Middle frontal gyrus (tissue), 1 donor: ENCODE measurements at regions not wholly inside any gene's neighbourhood (a gene's known extent, or its start where the extent isn't known, plus 50 kb on each side); places are given as distances from the start of the nearest gene placed in this dataset.
"Not testable (repeated sequence)": the region's sequence is repeated elsewhere in the genome, so short reads cannot be mapped to it uniquely, and the experiment has no call there.

Experiments
- DNase-seq: peaks from one replicate; pipeline ENCODE4 v3.0.0-alpha.2; 2015; ENCODE audit warnings: low spot score; ENCODE audit errors: extremely low spot score

DNA sequence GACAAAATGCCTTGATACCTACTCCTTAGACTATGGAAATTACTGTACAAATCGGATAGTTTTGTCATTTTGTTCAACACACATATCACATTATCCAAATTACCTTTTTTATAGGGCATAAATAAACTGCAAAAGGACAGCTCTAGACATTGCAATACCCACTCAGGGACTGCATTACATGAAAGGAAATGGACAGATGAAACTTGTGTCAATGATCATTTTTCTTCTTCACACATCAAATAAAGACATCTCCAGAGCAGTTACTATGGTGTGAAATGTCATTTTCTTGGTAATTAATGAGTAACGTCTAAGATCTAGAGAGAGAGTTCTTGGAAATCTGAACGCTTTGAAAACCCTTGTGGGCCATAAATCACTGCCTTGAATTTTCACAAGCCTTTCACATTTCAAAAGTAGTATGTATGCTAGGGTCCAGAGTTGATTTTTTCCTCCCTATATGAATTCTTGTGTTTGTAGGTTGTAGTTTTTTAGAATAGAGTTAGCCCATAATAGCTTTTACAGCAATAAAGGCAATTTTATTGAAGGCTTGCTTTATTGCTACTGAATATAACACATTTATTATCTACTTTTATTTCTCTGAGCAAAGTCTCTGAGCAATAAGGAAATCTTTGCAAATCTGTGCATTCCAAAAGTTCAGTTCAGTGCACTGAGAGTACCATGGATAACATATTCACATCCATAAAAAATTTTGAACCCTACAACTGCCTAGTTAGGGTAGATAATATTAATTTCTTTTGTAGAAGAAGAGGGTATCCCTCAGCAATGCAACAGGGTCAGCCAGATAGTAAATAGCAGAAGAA lies 358.0 kb upstream of the PCSK5 start:
- no peak for DNase-seq

- DNase-seq, result no peak
These were observed 350.9 kb upstream of the PCSK5 start for GRCh38 chr9:75539523-75539922.

DNA sequence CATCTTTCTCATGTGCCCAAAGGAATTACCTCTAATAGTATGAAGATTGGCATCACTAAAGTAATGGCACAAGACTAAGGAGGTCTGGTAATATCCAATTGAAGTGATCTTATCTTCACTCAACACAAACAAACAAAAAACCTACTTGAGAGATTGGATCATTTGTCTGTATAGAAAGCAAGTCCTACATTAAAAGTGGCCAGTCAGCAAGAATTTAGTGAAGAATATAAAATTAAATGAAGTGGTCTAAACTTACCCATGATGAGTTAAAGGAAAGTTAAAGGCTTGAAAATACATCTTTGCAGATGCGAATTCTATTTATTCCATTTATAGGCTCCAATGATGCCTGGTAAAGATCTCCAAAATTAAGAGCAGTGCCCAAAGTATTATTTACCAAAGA lies 350.3 kb upstream of the PCSK5 start:
- DNase-seq, result no peak

DNA sequence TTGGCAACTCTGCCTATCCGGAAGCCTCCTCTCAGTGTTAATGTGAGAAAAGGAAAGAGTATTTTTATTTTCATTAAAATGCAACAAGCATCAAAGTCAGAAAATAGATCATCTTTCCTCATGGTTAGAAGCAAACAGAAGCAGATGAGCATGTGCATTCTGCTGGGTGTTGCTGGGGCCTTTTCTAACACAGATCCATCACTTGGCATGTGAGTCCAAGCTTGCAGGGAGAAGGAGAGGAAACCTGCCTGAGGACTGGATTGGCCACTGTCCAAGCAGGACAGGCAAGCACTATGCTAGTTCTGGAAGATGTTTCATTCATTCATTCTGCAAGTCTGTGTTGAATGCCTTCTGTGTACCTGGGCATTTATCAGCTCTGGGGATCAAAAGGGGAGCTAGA lies 348.7 kb upstream of the PCSK5 start:
- no peak for DNase-seq

- no peak for DNase-seq
These were observed 345.7 kb upstream of the PCSK5 start for GRCh38 chr9:75544815-75545214.

DNA sequence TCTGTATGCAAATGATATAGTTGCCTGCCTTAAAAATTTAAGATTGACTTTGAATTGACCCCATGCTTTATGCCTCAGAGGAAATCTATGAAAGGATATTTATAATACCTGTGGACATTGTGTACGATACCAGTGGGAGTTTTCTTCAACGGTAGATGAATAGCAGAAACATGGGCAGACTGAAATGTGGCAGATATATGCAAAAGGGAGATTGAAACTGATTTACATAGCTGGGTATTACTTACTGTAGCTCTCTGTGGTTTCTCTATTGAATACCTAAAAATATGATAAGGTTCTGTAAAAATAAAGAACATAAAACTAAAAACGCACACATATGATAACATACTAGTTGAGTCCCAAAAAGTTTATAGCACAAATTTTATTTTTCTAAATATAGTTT lies 345.2 kb upstream of the PCSK5 start:
- DNase-seq, result no peak

- no peak for DNase-seq
These were observed 341.6 kb upstream of the PCSK5 start for GRCh38 chr9:75548871-75549270.

GRCh38 chr9:75551861-75552260 lies 338.6 kb upstream of the PCSK5 start:
- DNase-seq, result no peak

DNA sequence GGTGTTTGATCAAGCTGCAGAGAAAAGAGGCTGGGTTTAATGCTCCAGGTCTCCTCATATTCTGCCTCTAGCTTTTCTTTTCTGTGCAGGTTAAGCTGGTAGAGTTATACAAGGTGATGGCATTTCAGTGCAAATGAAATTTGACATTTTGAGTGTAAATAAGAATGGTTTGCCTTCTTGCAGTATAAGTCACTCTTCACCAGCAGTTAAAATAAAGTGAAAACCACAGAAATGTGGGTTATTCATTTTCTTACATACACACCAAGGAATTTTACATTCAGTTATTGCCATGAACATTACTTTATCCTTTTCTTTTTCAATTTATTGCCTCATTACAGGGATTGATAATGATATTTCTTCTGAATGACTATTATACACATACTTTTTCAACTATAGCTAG lies 337.5 kb upstream of the PCSK5 start:
- DNase-seq, result no peak

GRCh38 chr9:75566813-75567212 lies 323.7 kb upstream of the PCSK5 start:
- not testable (repeated sequence) for DNase-seq

GRCh38 chr9:75570538-75570937 lies 319.9 kb upstream of the PCSK5 start:
- DNase-seq, result no peak

DNA sequence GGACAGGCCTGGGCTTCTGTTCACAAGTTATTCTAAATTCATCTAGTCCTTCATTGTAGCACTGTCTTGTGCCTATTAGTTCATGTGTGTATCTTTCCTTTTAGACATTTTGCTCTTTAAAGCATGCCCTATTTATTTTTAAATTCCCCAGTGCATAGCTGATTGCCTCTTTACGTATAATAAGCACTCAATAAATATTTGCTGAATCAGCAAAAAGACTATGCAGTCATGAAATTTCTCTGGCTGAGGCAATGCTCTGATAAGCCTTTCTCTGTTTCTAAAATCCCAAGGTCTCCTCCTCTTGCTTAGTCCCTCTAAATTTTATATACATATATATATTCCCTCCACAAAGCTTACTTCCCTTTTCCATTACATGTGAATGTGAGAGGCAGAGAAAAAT lies 315.9 kb upstream of the PCSK5 start:
- DNase-seq, result no peak

GRCh38 chr9:75582870-75583269 lies 307.6 kb upstream of the PCSK5 start:
- no peak for DNase-seq

GRCh38 chr9:75588808-75589207 lies 301.7 kb upstream of the PCSK5 start:
- no peak for DNase-seq

- DNase-seq, result no peak
These were observed 301.0 kb upstream of the PCSK5 start for GRCh38 chr9:75589497-75589896.

GRCh38 chr9:75591972-75592371 lies 298.5 kb upstream of the PCSK5 start:
- no peak for DNase-seq

DNA sequence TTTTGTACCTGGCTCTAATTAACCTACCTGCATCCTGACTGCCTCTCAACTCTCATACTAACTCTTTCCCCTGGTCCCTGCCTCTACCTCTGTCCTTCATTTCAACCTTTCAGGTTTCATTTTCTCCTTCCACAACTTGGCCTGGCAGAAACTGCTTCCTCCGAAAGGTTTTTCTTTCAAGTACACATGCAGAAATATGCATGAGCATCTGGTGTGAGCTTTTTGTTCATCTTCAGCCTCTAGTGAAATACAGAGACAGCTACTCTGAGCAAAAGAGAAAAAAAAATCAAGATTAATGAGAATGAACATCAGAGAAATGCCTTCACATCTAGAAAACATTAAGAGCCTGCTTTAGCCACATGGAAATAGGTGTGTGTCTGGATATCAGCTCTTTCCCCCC lies 297.9 kb upstream of the PCSK5 start:
- DNase-seq, result no peak

DNA sequence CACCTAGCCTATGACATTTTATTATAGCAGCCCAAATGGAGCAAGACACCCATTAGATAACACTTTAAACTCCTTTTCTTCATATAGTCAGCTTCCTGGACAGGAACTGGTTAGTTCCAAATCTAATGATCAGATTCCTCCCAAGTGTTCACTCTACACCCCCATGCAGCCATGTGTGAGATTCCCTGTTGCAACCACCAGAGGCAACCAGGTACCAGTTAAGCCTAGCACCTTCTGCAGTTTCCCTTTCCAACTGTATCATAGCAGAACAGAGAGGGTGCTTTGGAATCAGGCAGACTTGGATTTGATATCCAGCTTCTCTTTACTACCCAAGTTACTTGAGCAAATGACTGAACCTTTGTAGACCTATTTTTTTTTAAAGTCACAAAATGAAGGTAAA lies 296.6 kb upstream of the PCSK5 start:
- DNase-seq, result no peak

- no peak for DNase-seq
These were observed 291.3 kb upstream of the PCSK5 start for GRCh38 chr9:75599126-75599525.

DNA sequence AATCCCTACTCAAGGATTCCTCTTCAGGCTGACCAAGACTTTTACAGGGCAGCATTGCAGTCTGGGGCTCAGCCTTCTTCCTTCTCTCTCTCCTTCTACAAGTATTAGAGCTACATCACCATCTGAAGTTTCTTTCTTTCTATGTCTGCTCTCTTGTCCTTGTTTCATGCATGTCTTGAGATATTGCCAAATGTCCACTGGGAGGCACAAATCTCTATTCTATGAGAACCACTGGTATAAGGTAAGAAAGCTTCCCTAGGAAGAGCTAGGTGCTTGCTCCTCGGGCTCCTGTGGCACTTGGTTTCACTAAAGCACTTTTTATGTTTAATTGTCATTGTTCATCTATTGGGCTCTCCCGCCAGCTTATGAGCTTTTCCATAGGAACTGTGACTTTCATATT lies 289.2 kb upstream of the PCSK5 start:
- DNase-seq, result no peak

DNA sequence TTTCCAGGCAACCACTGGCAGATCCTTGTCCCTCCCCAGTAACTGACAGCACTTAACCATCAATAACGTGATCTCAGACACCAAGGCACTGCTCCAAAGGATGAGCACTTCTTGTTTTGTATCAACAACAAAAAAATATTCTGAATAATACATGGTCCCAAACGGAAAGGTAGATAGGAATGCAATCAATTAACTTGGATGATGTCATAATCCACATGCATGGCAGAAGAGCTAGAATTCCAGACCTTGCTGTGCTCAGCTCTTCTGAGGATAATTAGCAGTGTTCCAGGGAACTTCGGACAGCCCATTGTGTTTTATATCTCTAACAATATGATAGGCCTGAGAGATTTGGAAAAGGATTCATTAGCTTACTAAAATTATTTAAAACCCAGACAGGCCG lies 288.4 kb upstream of the PCSK5 start:
- no peak for DNase-seq

DNA sequence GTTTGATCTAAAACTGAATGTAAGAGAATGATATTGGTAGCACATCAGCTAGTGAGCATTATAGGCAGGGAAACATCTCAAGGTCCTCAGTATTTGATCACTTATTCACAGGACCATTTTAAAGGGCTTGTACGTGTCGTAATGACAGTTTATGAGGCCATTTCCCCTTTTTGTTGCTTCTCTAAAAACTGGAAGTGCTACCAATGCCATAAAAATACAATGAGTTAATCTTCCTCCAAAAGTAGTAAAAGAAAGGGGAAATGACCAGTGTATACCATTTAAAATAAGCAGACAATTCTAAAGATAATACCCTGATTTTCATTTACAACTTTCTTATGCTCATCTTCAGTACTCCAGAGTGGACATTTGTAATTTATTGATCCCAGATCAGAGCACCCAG lies 285.8 kb upstream of the PCSK5 start:
- no peak for DNase-seq

GRCh38 chr9:75607521-75607920 lies 283.0 kb upstream of the PCSK5 start:
- no peak for DNase-seq

GRCh38 chr9:75609401-75609800 lies 281.1 kb upstream of the PCSK5 start:
- DNase-seq, result no peak
